ENCODE measurements at regions not wholly inside any gene's neighbourhood (a gene's known extent, or its start where the extent isn't known, plus 50 kb on each side); places are given as distances from the start of the nearest gene placed in this dataset.
"Not testable (repeated sequence)": the region's sequence is repeated elsewhere in the genome, so short reads cannot be mapped to it uniquely, and the experiment has no call there.

GRCh38 chr2:8234757-8235374 lies 447.0 kb upstream of the ID2 start:
- no peak for DNase-seq (ENCODE audit: low read depth)

GRCh38 chr2:8235419-8235818 lies 446.4 kb upstream of the ID2 start:
- DNase-seq (ENCODE audit: low read depth), result no peak

GRCh38 chr2:8236391-8236790 lies 445.5 kb upstream of the ID2 start:
- DNase-seq (ENCODE audit: low read depth), result no peak

- no peak for DNase-seq (ENCODE audit: low read depth)
Measured at GRCh38 chr2:8238521-8239230, 443.2 kb upstream of the ID2 start.

- no peak for DNase-seq (ENCODE audit: low read depth)
Measured at GRCh38 chr2:8239531-8240088, 442.2 kb upstream of the ID2 start.

- no peak for DNase-seq (ENCODE audit: low read depth)
Measured at GRCh38 chr2:8241317-8241716, 440.5 kb upstream of the ID2 start.

- no peak for DNase-seq (ENCODE audit: low read depth)
Measured at GRCh38 chr2:8242739-8243138, 439.1 kb upstream of the ID2 start.

- no peak for DNase-seq (ENCODE audit: low read depth)
Measured at GRCh38 chr2:8243748-8244400, 438.0 kb upstream of the ID2 start.

- no peak for DNase-seq (ENCODE audit: low read depth)
Measured at GRCh38 chr2:8244639-8245038, 437.2 kb upstream of the ID2 start.

- no peak for DNase-seq (ENCODE audit: low read depth)
Measured at GRCh38 chr2:8246137-8246536, 435.7 kb upstream of the ID2 start.

GRCh38 chr2:8247905-8248622 lies 433.8 kb upstream of the ID2 start:
- DNase-seq (ENCODE audit: low read depth), result no peak

GRCh38 chr2:8248623-8248957 lies 433.3 kb upstream of the ID2 start:
- DNase-seq (ENCODE audit: low read depth), result no peak

- DNase-seq (ENCODE audit: low read depth), result no peak
Measured at GRCh38 chr2:8249141-8249540, 432.7 kb upstream of the ID2 start.

GRCh38 chr2:8249769-8250168 lies 432.1 kb upstream of the ID2 start:
- DNase-seq (ENCODE audit: low read depth), result no peak

- DNase-seq (ENCODE audit: low read depth), result not testable (repeated sequence)
Measured at GRCh38 chr2:8250290-8250689, 431.6 kb upstream of the ID2 start.

GRCh38 chr2:8251291-8251690 lies 430.6 kb upstream of the ID2 start:
- DNase-seq (ENCODE audit: low read depth), result no peak

- DNase-seq (ENCODE audit: low read depth), result no peak
Measured at GRCh38 chr2:8251856-8252255, 430.0 kb upstream of the ID2 start.

- no peak for DNase-seq (ENCODE audit: low read depth)
Measured at GRCh38 chr2:8252997-8253694, 428.7 kb upstream of the ID2 start.

- no peak for DNase-seq (ENCODE audit: low read depth)
Measured at GRCh38 chr2:8253781-8254180, 428.1 kb upstream of the ID2 start.

GRCh38 chr2:8254214-8254613 lies 427.6 kb upstream of the ID2 start:
- DNase-seq (ENCODE audit: low read depth), result not testable (repeated sequence)

GRCh38 chr2:8254791-8255447 lies 426.9 kb upstream of the ID2 start:
- DNase-seq (ENCODE audit: low read depth), result no peak

GRCh38 chr2:8255448-8255800 lies 426.4 kb upstream of the ID2 start:
- no peak for DNase-seq (ENCODE audit: low read depth)

Data from stimulated activated CD8-positive, alpha-beta memory T cell treated with anti-CD3 and anti-CD28 coated beads, Interleukin-12 subunit alpha, Interleukin-12 subunit beta, amount 100 ng/mL, for 4 hours (primary cell).